ENCODE measurements at regions not wholly inside any gene's neighbourhood (a gene's known extent, or its start where the extent isn't known, plus 50 kb on each side); places are given as distances from the start of the nearest gene placed in this dataset.

DNA sequence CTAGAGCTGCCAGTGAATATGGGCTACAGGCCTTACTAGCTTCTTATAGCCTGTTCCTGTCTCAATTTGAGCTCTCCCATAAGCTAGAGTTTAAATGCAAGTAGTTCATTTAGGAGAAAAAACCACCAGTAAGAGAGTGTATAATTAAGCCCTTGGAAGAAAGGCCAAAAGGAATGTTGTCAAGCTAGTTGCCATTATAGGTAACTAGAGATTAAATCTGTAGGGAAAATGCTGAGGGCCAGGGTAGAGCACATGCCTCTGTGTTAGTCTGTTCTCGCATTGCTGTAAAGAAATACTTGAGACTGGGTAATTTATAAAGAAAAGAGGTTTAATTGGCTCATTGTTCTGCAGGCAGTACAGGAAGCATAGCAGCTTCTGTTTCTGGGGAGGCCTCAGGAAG lies 410.2 kb downstream of the MID1IP1 start:
- Histone ChIP-seq H3K14ac (ENCODE audit: insufficient read depth, low read length) (no peak overlapping the region), H4K20me1 (ENCODE audit: control insufficient read depth, insufficient read depth, insufficient read length) (no peaks in the 10 kb centered on the region)
- WGBS (ENCODE audit: extremely low coverage, insufficient read length, low lambda C conversion rate), result no CpG with 5 or more reads among the region's 1 CpG

More for the DNA sequence above, 410.2 kb downstream of the MID1IP1 start:
- no peak overlapping the region for H3T11ph ChIP-seq (ENCODE audit: low read length)
- no peaks in the 10 kb centered on the region for H3K9me3 ChIP-seq (ENCODE audit: control insufficient read depth, low read depth, low read length)
- Mint-ChIP-seq H3K4me1 (no peaks in the 10 kb centered on the region; a peak in 1 of 4 replicates), H3K27me3 (ENCODE audit: low read depth) (peaks cover 8% of the 10 kb centered on the region), H3K9me3 (peaks cover 56 to 67% of the 10 kb centered on the region in 2 experiments), H3K36me3 (ENCODE audit: insufficient read depth in 1 of 3, low read depth in 3 of 3) (peaks cover 3 to 11% (median 4%) of the 10 kb centered on the region in 3 experiments; a peak in 3 of 7 replicates), H3K27ac (no peak overlapping the region), H3K4me3 (no peak overlapping the region)
- no peak overlapping the region for H4K5ac ChIP-seq (ENCODE audit: insufficient read length, low read depth, low read length)
- no peak overlapping the region for H3K18ac ChIP-seq (ENCODE audit: insufficient read length, low read depth, low read length)
- H3K27me3 ChIP-seq (ENCODE audit: insufficient read depth, low read length), result no peaks in the 10 kb centered on the region
- no peak overlapping the region for H3K56ac ChIP-seq (ENCODE audit: insufficient read length, low read depth, low read length)
- H3K4me2 ChIP-seq (ENCODE audit: insufficient read depth, insufficient read length, low read length), result no peak overlapping the region
- H2BK20ac ChIP-seq (ENCODE audit: low read depth, low read length, poor library complexity, severe bottlenecking), result no peak overlapping the region
- H3K4me1 ChIP-seq (ENCODE audit: insufficient read depth, low read length), result no peaks in the 10 kb centered on the region
- no peak overlapping the region for H2AK5ac ChIP-seq (ENCODE audit: insufficient read length, low read length)
- no peak overlapping the region for H4K8ac ChIP-seq (replicated peaks; ENCODE audit: insufficient read length, low read depth, low read length)
- H3K23ac ChIP-seq (ENCODE audit: insufficient read length, low read depth, low read length), result no peak overlapping the region
- no peak overlapping the region for H2BK12ac ChIP-seq (ENCODE audit: insufficient read length, low read depth, low read length)
- no peak overlapping the region for H2BK5ac ChIP-seq (ENCODE audit: insufficient read length, low read length)
- no peaks in the 10 kb centered on the region for H3K23me2 ChIP-seq (ENCODE audit: insufficient read length, low read depth, low read length, poor library complexity, severe bottlenecking)
- no peak overlapping the region for H3K4ac ChIP-seq (ENCODE audit: low read depth, low read length)
- H3K27ac ChIP-seq (ENCODE audit: insufficient read length, low read depth, low read length), result no peak overlapping the region
- no peak overlapping the region for H3K9ac ChIP-seq (ENCODE audit: extremely low read depth, insufficient read length, low read length)
- H2BK15ac ChIP-seq (ENCODE audit: low read depth, low read length), result no peak overlapping the region
- TF ChIP-seq, protein P1, sequence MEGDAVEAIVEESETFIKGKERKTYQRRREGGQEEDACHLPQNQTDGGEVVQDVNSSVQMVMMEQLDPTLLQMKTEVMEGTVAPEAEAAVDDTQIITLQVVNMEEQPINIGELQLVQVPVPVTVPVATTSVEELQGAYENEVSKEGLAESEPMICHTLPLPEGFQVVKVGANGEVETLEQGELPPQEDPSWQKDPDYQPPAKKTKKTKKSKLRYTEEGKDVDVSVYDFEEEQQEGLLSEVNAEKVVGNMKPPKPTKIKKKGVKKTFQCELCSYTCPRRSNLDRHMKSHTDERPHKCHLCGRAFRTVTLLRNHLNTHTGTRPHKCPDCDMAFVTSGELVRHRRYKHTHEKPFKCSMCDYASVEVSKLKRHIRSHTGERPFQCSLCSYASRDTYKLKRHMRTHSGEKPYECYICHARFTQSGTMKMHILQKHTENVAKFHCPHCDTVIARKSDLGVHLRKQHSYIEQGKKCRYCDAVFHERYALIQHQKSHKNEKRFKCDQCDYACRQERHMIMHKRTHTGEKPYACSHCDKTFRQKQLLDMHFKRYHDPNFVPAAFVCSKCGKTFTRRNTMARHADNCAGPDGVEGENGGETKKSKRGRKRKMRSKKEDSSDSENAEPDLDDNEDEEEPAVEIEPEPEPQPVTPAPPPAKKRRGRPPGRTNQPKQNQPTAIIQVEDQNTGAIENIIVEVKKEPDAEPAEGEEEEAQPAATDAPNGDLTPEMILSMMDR (conservative IDR thresholded peaks at IDR 0.05), result no peak
- H4K91ac ChIP-seq (ENCODE audit: insufficient read length, low read depth, low read length), result no peak overlapping the region
- no peaks in the 10 kb centered on the region for H3K79me2 ChIP-seq (ENCODE audit: insufficient read depth, low read length)
- H2BK120ac ChIP-seq (ENCODE audit: low read depth, low read length, poor library complexity, severe bottlenecking), result no peak overlapping the region
- no peak overlapping the region for H2AFZ ChIP-seq (ENCODE audit: low read length)
- no peak for DNase-seq
- H3K79me1 ChIP-seq (ENCODE audit: insufficient read depth, low read depth, low read length, poor library complexity, severe bottlenecking), result no peaks in the 10 kb centered on the region

All from H9 (cell line).